HepG2 (cell line): ENCODE measurements at regions not wholly inside any gene's neighbourhood (a gene's known extent, or its start where the extent isn't known, plus 50 kb on each side); places are given as distances from the start of the nearest gene placed in this dataset.

Experiments
- ATAC-seq: fragments of 200-7000 bp; cut with Tn5 transposase; 3 replicates; pipeline ENCODE4 v1.9.1; 2020; ENCODE audit warnings: mild to moderate bottlenecking, moderate library complexity
- BruUV-seq: library from RNA; stranded (reverse); fragments of 400-500 nt; replicated peaks from 2 replicates; lab custom pipeline; 2021; lab: Mats Ljungman, UMichigan
- CTCF ChIA-PET: fragments of 300-600 bp; formaldehyde crosslinking; extraction: SDS; loops from one replicate; lab custom pipeline; 2021; ENCODE audit warnings: low total read pairs, inconsistent platforms, low intra/inter-chr PET ratio; lab: Yijun Ruan, JAX
- POLR2A ChIA-PET: fragments of 350-600 bp; sonication (Branson Sonifier 250); formaldehyde crosslinking; loops from one replicate; lab custom pipeline; 2020; ENCODE audit warnings: antibody characterized with exemption, inconsistent platforms; lab: Yijun Ruan, JAX
- DNase-seq: peaks from one replicate; pipeline ENCODE4 v3.0.0-alpha.2; 2015; ENCODE audit warnings: low spot score
- FAIRE-seq: peaks from 3 replicates; lab custom pipeline; 2011; peaks lifted over from hg19 to GRCh38; lab: Jason Lieb, UNC
- H2AFZ ChIP-seq: one replicate; pipeline ENCODE4 v1.6.1; 2011; ENCODE audit warnings: low read length, inconsistent platforms
- H3K27ac ChIP-seq: fragments of 300-600 bp; 3 replicates; pipeline ENCODE4 v1.8.0; 2011; ENCODE audit warnings: mixed run types, mild to moderate bottlenecking, mixed read lengths, low read length, inconsistent platforms; ENCODE audit not compliant: insufficient read depth; ENCODE audit errors: extremely low read length
- H3K27me3 ChIP-seq, 2 experiments: fragments of 200-600 bp in 1 of 2; 2 replicates in 1 of 2; 3 replicates in 1 of 2; pipeline versions ENCODE4 v1.6.0 to v1.8.0; 2011; ENCODE audit warnings: low read length in 2 of 2, mild to moderate bottlenecking in 2 of 2, moderate library complexity in 2 of 2, inconsistent platforms in 1 of 2; ENCODE audit not compliant: insufficient read depth in 2 of 2, control insufficient read depth in 1 of 2
- H3K36me3 ChIP-seq, 2 experiments: fragments of 200-600 bp in 1 of 2; replicated peaks in 1 of 2; 2 replicates in 1 of 2; 3 replicates in 1 of 2; pipeline versions ENCODE4 v1.5.1 to v1.8.0; 2011; ENCODE audit warnings: low read length in 2 of 2, inconsistent platforms in 1 of 2; ENCODE audit not compliant: insufficient read depth in 2 of 2, control insufficient read depth in 1 of 2
- H3K4me1 ChIP-seq: 2 replicates; pipeline ENCODE4 v1.5.1; 2012; ENCODE audit warnings: low read length, inconsistent platforms; ENCODE audit not compliant: insufficient read depth
- H3K4me2 ChIP-seq: 2 replicates; pipeline ENCODE4 v1.6.0; 2011; ENCODE audit warnings: low read depth, low read length, inconsistent platforms
- H3K4me3 ChIP-seq, 3 experiments: fragments of 200-600 bp in 1 of 3; sonication (generic), shearing (Covaris generic) in 1 of 3; replicated peaks in 1 of 3; 2 replicates each; pipeline ENCODE4 v1.5.1; 2011 to 2016; ENCODE audit warnings: low read length in 3 of 3, inconsistent platforms in 2 of 3, low read depth in 2 of 3, mild to moderate bottlenecking in 2 of 3, control low read depth in 1 of 3, mixed read lengths in 1 of 3; ENCODE audit not compliant: insufficient read depth in 1 of 3
- H3K79me2 ChIP-seq: one replicate; pipeline ENCODE4 v1.6.1; 2011; ENCODE audit warnings: low read length, inconsistent platforms; ENCODE audit not compliant: insufficient read depth
- H3K9ac ChIP-seq: 2 replicates; pipeline ENCODE4 v1.6.0; 2011; ENCODE audit warnings: mild to moderate bottlenecking, low read depth, low read length, inconsistent platforms; ENCODE audit not compliant: insufficient read depth
- H3K9me3 ChIP-seq: 2 replicates; pipeline ENCODE4 v1.5.1; 2012; ENCODE audit warnings: mild to moderate bottlenecking, low read length
- H4K20me1 ChIP-seq: 2 replicates; pipeline ENCODE4 v1.6.0; 2011; ENCODE audit warnings: inconsistent platforms, mild to moderate bottlenecking, low read length, moderate library complexity; ENCODE audit not compliant: insufficient read depth
- CHD2 ChIP-seq: IDR thresholded peaks from 2 replicates; pipeline ENCODE4 v1.6.1; 2011; ENCODE audit warnings: low read depth, low read length, improper control_type of control experiment
- FOSL2 ChIP-seq: sonication (generic); formaldehyde crosslinking; IDR thresholded peaks from 2 replicates; pipeline ENCODE4 v1.4.0; 2020; ENCODE audit warnings: missing genetic modification reagents
- HNRNPL ChIP-seq: fragments of 200-400 bp; formaldehyde crosslinking; IDR thresholded peaks from 2 replicates; pipeline ENCODE4 v1.6.1; 2017; ENCODE audit warnings: mild to moderate bottlenecking, low read depth, low read length
- NRL ChIP-seq: sonication (generic); formaldehyde crosslinking; IDR thresholded peaks from 2 replicates; pipeline ENCODE4 v1.5.0; 2020; ENCODE audit warnings: missing genetic modification reagents, mild to moderate bottlenecking, moderate library complexity, borderline replicate concordance
- RFXAP ChIP-seq: sonication (generic); formaldehyde crosslinking; IDR thresholded peaks from 2 replicates; pipeline ENCODE4 v1.4.0; 2020; ENCODE audit warnings: missing genetic modification reagents, borderline replicate concordance
- SALL1 ChIP-seq: sonication (generic); formaldehyde crosslinking; IDR thresholded peaks from 2 replicates; pipeline ENCODE4 v1.8.0; 2022; ENCODE audit warnings: mild to moderate bottlenecking, missing genetic modification reagents
- YEATS2 ChIP-seq: sonication (generic); formaldehyde crosslinking; IDR thresholded peaks from 2 replicates; pipeline ENCODE4 v1.4.0; 2020; ENCODE audit warnings: missing genetic modification reagents, borderline replicate concordance
- ZNF20 ChIP-seq: sonication (generic); formaldehyde crosslinking; IDR thresholded peaks from 2 replicates; pipeline ENCODE4 v1.4.0; 2020; ENCODE audit warnings: mild to moderate bottlenecking, moderate library complexity, missing genetic modification reagents
- ZNF234 ChIP-seq: sonication (generic); formaldehyde crosslinking; conservative IDR thresholded peaks from 2 replicates; pipeline ENCODE4 v1.5.1; 2020; ENCODE audit warnings: mild to moderate bottlenecking, missing genetic modification reagents
- ZNF766 ChIP-seq: sonication (generic); formaldehyde crosslinking; IDR thresholded peaks from 2 replicates; pipeline ENCODE4 v1.5.0; 2020; ENCODE audit warnings: missing genetic modification reagents, borderline replicate concordance
- WGBS: methylation state at CpG from one replicate; pipeline ENCODE4 v1.1.6; 2017; ENCODE audit warnings: low lambda C conversion rate; 5-methylcytosine and 5-hydroxymethylcytosine counted together
- in situ Hi-C: cut with HindIII; loops from 2 replicates; pipeline ENCODE4 v1.10.0; 2017; ENCODE audit warnings: low pct_unique_long_range_greater_than_20kb; ENCODE audit not compliant: extremely low pct_ligation_motif_present
- intact Hi-C: fragments of 100-400 bp; cut with micrococcal nuclease; formaldehyde crosslinking; loops from one replicate; pipeline ENCODE4 v1.10.0; 2022; ENCODE audit not compliant: unreplicated experiment
- TF ChIP-seq, protein P1 (sequence below): sonication (generic); formaldehyde crosslinking; IDR thresholded peaks from 2 replicates; pipeline ENCODE4 v1.4.0; 2020; ENCODE audit warnings: missing genetic modification reagents, borderline replicate concordance
- TF ChIP-seq, protein P2 (sequence below): sonication (generic); formaldehyde crosslinking; IDR thresholded peaks from 2 replicates; pipeline ENCODE4 v1.5.1; 2020; ENCODE audit warnings: mild to moderate bottlenecking, missing genetic modification reagents, moderate library complexity
- TF ChIP-seq, protein P3 (sequence below): IDR thresholded peaks from 2 replicates; pipeline ENCODE4 v1.6.1; 2016; ENCODE audit warnings: low read depth, control low read depth
- TF ChIP-seq, protein P4 (sequence below): sonication (generic); formaldehyde crosslinking; IDR thresholded peaks from 2 replicates; pipeline ENCODE4 v1.5.1; 2020; ENCODE audit warnings: mild to moderate bottlenecking, missing genetic modification reagents, moderate library complexity

DNA sequence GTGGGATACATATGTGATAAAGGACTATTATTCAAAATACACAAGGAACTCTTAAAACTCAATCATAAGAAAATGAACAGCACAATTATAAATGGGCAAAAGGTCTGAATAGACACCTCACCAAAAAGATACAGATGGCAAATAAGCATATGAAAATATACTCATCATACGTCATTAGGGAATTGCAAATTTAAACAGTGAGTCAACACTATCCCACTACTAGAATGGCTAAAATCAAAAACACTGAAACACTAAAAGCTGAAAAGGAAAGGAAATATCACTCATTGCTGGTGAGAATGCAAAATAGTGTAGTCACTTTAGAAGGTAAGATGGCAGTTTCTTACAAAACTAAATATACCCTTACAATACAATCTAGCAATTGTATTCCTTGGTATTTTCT is 597.0 kb upstream of the PABPC4L start:
- intact Hi-C loops = no loop called here
- Histone ChIP-seq H3K4me2 (no peak overlapping the region), H3K79me2 (no peaks in the 10 kb centered on the region), H3K9me3 (no peaks in the 10 kb centered on the region), H3K36me3 (no peaks in the 10 kb centered on the region), H2AFZ (no peak overlapping the region), H3K27ac (no peak overlapping the region), H3K9ac (no peak overlapping the region), H3K27me3 (no peaks in the 10 kb centered on the region), H4K20me1 (no peaks in the 10 kb centered on the region), H3K4me3 (no peak overlapping the region), H3K4me1 (no peaks in the 10 kb centered on the region)
- ChIA-PET CTCF (no interaction called here), POLR2A (no interaction called here)
- BruUV-seq = no TSS peak
- DNase-seq (no peak), FAIRE-seq (no peak), ATAC-seq (no peak)
- 41% methylated on average over 1 of the region's 1 CpG for WGBS
- in situ Hi-C loops = no loop called here
- TF ChIP-seq FOSL2 (CRISPR knock-in tag) (no peak), NRL (CRISPR knock-in tag) (no peak), SALL1 (CRISPR knock-in tag) (no peak), HNRNPL (no peak), ZNF20 (CRISPR knock-in tag) (no peak), CHD2 (no peak), ZNF234 (no peak), RFXAP (CRISPR knock-in tag) (no peak), ZNF766 (CRISPR knock-in tag) (no peak), YEATS2 (CRISPR knock-in tag) (no peak)
- TF ChIP-seq, protein P1, sequence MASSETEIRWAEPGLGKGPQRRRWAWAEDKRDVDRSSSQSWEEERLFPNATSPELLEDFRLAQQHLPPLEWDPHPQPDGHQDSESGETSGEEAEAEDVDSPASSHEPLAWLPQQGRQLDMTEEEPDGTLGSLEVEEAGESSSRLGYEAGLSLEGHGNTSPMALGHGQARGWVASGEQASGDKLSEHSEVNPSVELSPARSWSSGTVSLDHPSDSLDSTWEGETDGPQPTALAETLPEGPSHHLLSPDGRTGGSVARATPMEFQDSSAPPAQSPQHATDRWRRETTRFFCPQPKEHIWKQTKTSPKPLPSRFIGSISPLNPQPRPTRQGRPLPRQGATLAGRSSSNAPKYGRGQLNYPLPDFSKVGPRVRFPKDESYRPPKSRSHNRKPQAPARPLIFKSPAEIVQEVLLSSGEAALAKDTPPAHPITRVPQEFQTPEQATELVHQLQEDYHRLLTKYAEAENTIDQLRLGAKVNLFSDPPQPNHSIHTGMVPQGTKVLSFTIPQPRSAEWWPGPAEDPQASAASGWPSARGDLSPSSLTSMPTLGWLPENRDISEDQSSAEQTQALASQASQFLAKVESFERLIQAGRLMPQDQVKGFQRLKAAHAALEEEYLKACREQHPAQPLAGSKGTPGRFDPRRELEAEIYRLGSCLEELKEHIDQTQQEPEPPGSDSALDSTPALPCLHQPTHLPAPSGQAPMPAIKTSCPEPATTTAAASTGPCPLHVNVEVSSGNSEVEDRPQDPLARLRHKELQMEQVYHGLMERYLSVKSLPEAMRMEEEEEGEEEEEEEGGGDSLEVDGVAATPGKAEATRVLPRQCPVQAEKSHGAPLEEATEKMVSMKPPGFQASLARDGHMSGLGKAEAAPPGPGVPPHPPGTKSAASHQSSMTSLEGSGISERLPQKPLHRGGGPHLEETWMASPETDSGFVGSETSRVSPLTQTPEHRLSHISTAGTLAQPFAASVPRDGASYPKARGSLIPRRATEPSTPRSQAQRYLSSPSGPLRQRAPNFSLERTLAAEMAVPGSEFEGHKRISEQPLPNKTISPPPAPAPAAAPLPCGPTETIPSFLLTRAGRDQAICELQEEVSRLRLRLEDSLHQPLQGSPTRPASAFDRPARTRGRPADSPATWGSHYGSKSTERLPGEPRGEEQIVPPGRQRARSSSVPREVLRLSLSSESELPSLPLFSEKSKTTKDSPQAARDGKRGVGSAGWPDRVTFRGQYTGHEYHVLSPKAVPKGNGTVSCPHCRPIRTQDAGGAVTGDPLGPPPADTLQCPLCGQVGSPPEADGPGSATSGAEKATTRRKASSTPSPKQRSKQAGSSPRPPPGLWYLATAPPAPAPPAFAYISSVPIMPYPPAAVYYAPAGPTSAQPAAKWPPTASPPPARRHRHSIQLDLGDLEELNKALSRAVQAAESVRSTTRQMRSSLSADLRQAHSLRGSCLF = no peak
- TF ChIP-seq, protein P2, sequence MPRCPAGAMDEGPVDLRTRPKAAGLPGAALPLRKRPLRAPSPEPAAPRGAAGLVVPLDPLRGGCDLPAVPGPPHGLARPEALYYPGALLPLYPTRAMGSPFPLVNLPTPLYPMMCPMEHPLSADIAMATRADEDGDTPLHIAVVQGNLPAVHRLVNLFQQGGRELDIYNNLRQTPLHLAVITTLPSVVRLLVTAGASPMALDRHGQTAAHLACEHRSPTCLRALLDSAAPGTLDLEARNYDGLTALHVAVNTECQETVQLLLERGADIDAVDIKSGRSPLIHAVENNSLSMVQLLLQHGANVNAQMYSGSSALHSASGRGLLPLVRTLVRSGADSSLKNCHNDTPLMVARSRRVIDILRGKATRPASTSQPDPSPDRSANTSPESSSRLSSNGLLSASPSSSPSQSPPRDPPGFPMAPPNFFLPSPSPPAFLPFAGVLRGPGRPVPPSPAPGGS (CRISPR knock-in tag) = no peak
- TF ChIP-seq, protein P3, sequence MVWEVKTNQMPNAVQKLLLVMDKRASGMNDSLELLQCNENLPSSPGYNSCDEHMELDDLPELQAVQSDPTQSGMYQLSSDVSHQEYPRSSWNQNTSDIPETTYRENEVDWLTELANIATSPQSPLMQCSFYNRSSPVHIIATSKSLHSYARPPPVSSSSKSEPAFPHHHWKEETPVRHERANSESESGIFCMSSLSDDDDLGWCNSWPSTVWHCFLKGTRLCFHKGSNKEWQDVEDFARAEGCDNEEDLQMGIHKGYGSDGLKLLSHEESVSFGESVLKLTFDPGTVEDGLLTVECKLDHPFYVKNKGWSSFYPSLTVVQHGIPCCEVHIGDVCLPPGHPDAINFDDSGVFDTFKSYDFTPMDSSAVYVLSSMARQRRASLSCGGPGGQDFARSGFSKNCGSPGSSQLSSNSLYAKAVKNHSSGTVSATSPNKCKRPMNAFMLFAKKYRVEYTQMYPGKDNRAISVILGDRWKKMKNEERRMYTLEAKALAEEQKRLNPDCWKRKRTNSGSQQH (CRISPR knock-in tag) = no peak
- TF ChIP-seq, protein P4, sequence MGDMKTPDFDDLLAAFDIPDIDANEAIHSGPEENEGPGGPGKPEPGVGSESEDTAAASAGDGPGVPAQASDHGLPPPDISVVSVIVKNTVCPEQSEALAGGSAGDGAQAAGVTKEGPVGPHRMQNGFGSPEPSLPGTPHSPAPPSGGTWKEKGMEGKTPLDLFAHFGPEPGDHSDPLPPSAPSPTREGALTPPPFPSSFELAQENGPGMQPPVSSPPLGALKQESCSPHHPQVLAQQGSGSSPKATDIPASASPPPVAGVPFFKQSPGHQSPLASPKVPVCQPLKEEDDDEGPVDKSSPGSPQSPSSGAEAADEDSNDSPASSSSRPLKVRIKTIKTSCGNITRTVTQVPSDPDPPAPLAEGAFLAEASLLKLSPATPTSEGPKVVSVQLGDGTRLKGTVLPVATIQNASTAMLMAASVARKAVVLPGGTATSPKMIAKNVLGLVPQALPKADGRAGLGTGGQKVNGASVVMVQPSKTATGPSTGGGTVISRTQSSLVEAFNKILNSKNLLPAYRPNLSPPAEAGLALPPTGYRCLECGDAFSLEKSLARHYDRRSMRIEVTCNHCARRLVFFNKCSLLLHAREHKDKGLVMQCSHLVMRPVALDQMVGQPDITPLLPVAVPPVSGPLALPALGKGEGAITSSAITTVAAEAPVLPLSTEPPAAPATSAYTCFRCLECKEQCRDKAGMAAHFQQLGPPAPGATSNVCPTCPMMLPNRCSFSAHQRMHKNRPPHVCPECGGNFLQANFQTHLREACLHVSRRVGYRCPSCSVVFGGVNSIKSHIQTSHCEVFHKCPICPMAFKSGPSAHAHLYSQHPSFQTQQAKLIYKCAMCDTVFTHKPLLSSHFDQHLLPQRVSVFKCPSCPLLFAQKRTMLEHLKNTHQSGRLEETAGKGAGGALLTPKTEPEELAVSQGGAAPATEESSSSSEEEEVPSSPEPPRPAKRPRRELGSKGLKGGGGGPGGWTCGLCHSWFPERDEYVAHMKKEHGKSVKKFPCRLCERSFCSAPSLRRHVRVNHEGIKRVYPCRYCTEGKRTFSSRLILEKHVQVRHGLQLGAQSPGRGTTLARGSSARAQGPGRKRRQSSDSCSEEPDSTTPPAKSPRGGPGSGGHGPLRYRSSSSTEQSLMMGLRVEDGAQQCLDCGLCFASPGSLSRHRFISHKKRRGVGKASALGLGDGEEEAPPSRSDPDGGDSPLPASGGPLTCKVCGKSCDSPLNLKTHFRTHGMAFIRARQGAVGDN = no peak
